ENCODE measurements at regions not wholly inside any gene's neighbourhood (a gene's known extent, or its start where the extent isn't known, plus 50 kb on each side); places are given as distances from the start of the nearest gene placed in this dataset.

DNA sequence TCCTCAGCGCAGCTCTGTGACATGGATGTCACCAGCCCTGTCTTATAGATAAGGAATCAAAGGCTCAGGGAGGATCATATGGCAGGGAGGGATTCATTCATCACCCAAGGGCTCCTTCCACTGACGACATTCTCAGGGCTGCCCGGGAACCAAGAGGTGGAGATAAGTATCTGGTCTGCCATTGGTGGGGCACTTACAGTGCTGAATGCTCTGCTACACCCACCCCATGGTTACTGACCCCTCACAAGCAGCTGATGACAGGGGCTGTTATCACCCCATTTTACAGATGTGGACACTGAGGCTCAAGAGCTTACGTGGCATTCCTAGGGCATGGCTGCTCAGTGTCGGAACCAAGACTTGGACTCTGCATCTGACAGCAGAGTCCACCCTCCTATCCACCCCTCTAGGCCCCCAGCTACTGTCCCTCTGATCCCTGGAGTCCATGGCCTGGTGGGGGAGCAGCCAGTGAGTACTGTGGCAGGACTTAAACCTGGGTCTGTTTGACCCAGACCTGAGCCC is 155.1 kb downstream of the PTPRU start:
- Histone ChIP-seq H3K9me2 (ENCODE audit: insufficient read depth) (no peaks in the 10 kb centered on the region), H3K4me2 (ENCODE audit: low read length) (no peak overlapping the region), H3K79me2 (ENCODE audit: insufficient read depth, low read length) (no peaks in the 10 kb centered on the region), H3K4me3 (replicated peaks in 1 of 2; ENCODE audit: low read depth in 1 of 2, low read length in 2 of 2) (no peak overlapping the region), H3K9ac (ENCODE audit: low read length) (no peak overlapping the region), H4K20me1 (ENCODE audit: insufficient read depth) (no peaks in the 10 kb centered on the region), H2AFZ (ENCODE audit: low read depth, low read length, poor library complexity, severe bottlenecking) (no peak overlapping the region), H3K27me3 (ENCODE audit: insufficient read depth, low read length) (peaks cover under 1% of the 10 kb centered on the region; the same call in 1 of the 2 replicates), H3K36me3 (ENCODE audit: control insufficient read depth in 1 of 2, insufficient read depth in 2 of 2, low read length in 2 of 2) (no peaks in the 10 kb centered on the region), H3K4me1 (ENCODE audit: control insufficient read depth in 1 of 2, insufficient read depth in 2 of 2, low read length in 2 of 2) (no peaks in the 10 kb centered on the region), H3K9me3 (ENCODE audit: control insufficient read depth in 1 of 2, insufficient read depth in 1 of 2, low read depth in 1 of 2, low read length in 2 of 2) (no peaks in the 10 kb centered on the region), H3K27ac (ENCODE audit: low read depth, low read length) (no peak overlapping the region)
- RAD21 ChIA-PET (ENCODE audit: low non-redundant PET in 1 of 2, low total read pairs in 2 of 2, uncharacterized antibody in 2 of 2, unreplicated experiment in 2 of 2): no interaction called here
- CTCF ChIA-PET: no interaction called here
- TF ChIP-seq RAD21 (IDR thresholded peaks at IDR 0.05; ENCODE audit: low read depth): no peak
- TF ChIP-seq TCF7L2 (IDR thresholded peaks at IDR 0.05; ENCODE audit: borderline replicate concordance, extremely low read depth, insufficient read depth, insufficient read length): no peak
- TF ChIP-seq JUND (IDR thresholded peaks at IDR 0.05): no peak
- no peak for TF ChIP-seq EZH2phosphoT487 (IDR thresholded peaks at IDR 0.05; ENCODE audit: borderline replicate concordance)
- no peak for TF ChIP-seq EZH2 (IDR thresholded peaks at IDR 0.05)
- TF ChIP-seq CEBPB (IDR thresholded peaks at IDR 0.05; ENCODE audit: low read depth): no peak
- no peak for TF ChIP-seq POLR2AphosphoS5 (IDR thresholded peaks at IDR 0.05; ENCODE audit: low read depth, low read length)
- no peak for TF ChIP-seq ZFX (IDR thresholded peaks at IDR 0.05)
- TF ChIP-seq ZNF274 (IDR thresholded peaks at IDR 0.05; ENCODE audit: low read depth, low read length): no peak
- TF ChIP-seq, protein P1, sequence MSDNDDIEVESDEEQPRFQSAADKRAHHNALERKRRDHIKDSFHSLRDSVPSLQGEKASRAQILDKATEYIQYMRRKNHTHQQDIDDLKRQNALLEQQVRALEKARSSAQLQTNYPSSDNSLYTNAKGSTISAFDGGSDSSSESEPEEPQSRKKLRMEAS (IDR thresholded peaks at IDR 0.05): no peak
- no peak for TF ChIP-seq ELF1 (IDR thresholded peaks at IDR 0.05; ENCODE audit: borderline replicate concordance, low read depth)
- intact Hi-C loops (cut with micrococcal nuclease): no loop called here
- no peak for ATAC-seq
- POLR2A ChIA-PET: no interaction called here
- no TSS peak for BruUV-seq (replicated peaks)
- DNase-seq (ENCODE audit: low read depth, low spot score): no peak

Data from HCT116 (cell line).